SK-N-SH (cell line): ENCODE measurements at regions not wholly inside any gene's neighbourhood (a gene's known extent, or its start where the extent isn't known, plus 50 kb on each side); places are given as distances from the start of the nearest gene placed in this dataset.

Source experiments
- CTCF ChIA-PET: fragments of 300-600, 350-600 bp; formaldehyde crosslinking; extraction: SDS; loops from one replicate; lab custom pipeline; 2021; lab: Yijun Ruan, JAX
- POLR2A ChIA-PET: fragments of 350-600 bp; sonication (Branson Sonifier 250); formaldehyde crosslinking; extraction: SDS; loops from one replicate; lab custom pipeline; 2020; ENCODE audit warnings: antibody characterized with exemption, inconsistent platforms; lab: Yijun Ruan, JAX
- DNase-seq: peaks from one replicate; pipeline ENCODE4 v3.0.0; 2012
- H2AFZ ChIP-seq: fragments of 200-600 bp; sonication (generic); 2 replicates; pipeline ENCODE4 v1.8.1; 2016; ENCODE audit warnings: antibody characterized with exemption, mild to moderate bottlenecking, low read depth
- H3F3A ChIP-seq: fragments of 200-600 bp; sonication (generic); replicated peaks from 2 replicates; pipeline ENCODE3; 2016; ENCODE audit warnings: antibody characterized with exemption, mild to moderate bottlenecking; ENCODE audit not compliant: insufficient read depth
- H3K27ac ChIP-seq, 2 experiments: fragments of 200-500 bp in 1 of 2; fragments of 200-600 bp in 1 of 2; sonication (Bioruptor generic) in 1 of 2; sonication (generic), shearing (Covaris generic) in 1 of 2; 2 replicates each; pipeline versions ENCODE4 v1.5.1 to v1.6.1; 2014 to 2016; ENCODE audit warnings: low read depth in 2 of 2, inconsistent platforms in 1 of 2, low read length in 1 of 2, mild to moderate bottlenecking in 1 of 2, mixed read lengths in 1 of 2
- H3K27me3 ChIP-seq: fragments of 200-600 bp; sonication (generic), shearing (Covaris generic); 2 replicates; pipeline ENCODE4 v1.6.1; 2016; ENCODE audit warnings: mixed run types; ENCODE audit not compliant: insufficient read depth
- H3K36me3 ChIP-seq, 2 experiments: fragments of 200-500 bp in 1 of 2; fragments of 200-600 bp in 1 of 2; sonication (Bioruptor generic) in 1 of 2; sonication (generic) in 1 of 2; replicated peaks in 1 of 2; 2 replicates each; pipeline versions ENCODE3 to v1.5.1; 2014 to 2016; ENCODE audit warnings: low read length in 1 of 2, mild to moderate bottlenecking in 1 of 2; ENCODE audit not compliant: insufficient read depth in 2 of 2, control insufficient read depth in 1 of 2
- H3K4me1 ChIP-seq, 2 experiments: fragments of 200-500 bp in 1 of 2; fragments of 200-600 bp in 1 of 2; sonication (Bioruptor generic) in 1 of 2; sonication (generic), shearing (Covaris generic) in 1 of 2; 2 replicates each; pipeline versions ENCODE4 v1.5.1 to v1.6.1; 2014 to 2016; ENCODE audit warnings: low read depth in 1 of 2, low read length in 1 of 2, mixed run types in 1 of 2; ENCODE audit not compliant: insufficient read depth in 2 of 2, control insufficient read depth in 1 of 2
- H3K4me2 ChIP-seq: fragments of 200-600 bp; sonication (generic), shearing (Covaris generic); 2 replicates; pipeline ENCODE4 v1.6.1; 2017; ENCODE audit warnings: mixed run types
- H3K4me3 ChIP-seq, 2 experiments: fragments of 200-500 bp in 1 of 2; fragments of 200-600 bp in 1 of 2; sonication (Bioruptor generic) in 1 of 2; sonication (generic), shearing (Covaris generic) in 1 of 2; 2 replicates each; pipeline versions ENCODE4 v1.5.1 to v1.8.1; 2014 to 2016; ENCODE audit warnings: low read depth in 2 of 2, inconsistent platforms in 1 of 2, low read length in 1 of 2, mild to moderate bottlenecking in 1 of 2, mixed read lengths in 1 of 2, moderate library complexity in 1 of 2
- H3K79me2 ChIP-seq: fragments of 200-600 bp; sonication (generic); 2 replicates; pipeline ENCODE4 v1.8.1; 2017; ENCODE audit warnings: mild to moderate bottlenecking; ENCODE audit not compliant: insufficient read depth
- H3K9ac ChIP-seq: fragments of 200-600 bp; sonication (generic); 2 replicates; pipeline ENCODE4 v1.6.1; 2017; ENCODE audit warnings: mixed run types
- H3K9me2 ChIP-seq: fragments of 200-600 bp; sonication (generic); 2 replicates; pipeline ENCODE4 v1.6.1; 2017; ENCODE audit warnings: mixed run types
- H3K9me3 ChIP-seq: fragments of 200-600 bp; sonication (generic); 2 replicates; pipeline ENCODE4 v1.6.1; 2017; ENCODE audit warnings: mixed run types, mild to moderate bottlenecking, moderate library complexity
- H4K20me1 ChIP-seq: fragments of 200-600 bp; sonication (generic); 2 replicates; pipeline ENCODE4 v1.6.1; 2017; ENCODE audit warnings: mild to moderate bottlenecking, mixed run types; ENCODE audit not compliant: insufficient read depth
- CHD2 ChIP-seq: fragments of 150-350 bp; IDR thresholded peaks from 2 replicates; pipeline ENCODE4 v1.6.1; 2018; ENCODE audit warnings: low read length; ENCODE audit not compliant: partially characterized antibody
- CTCF ChIP-seq: fragments of 200-600 bp; sonication (generic); IDR thresholded peaks from 2 replicates; pipeline ENCODE4 v1.6.1; 2017; ENCODE audit warnings: antibody characterized with exemption, mild to moderate bottlenecking, moderate library complexity
- EP300 ChIP-seq, 2 experiments: IDR thresholded peaks; 2 replicates each; pipeline versions ENCODE4 v1.4.0 to v1.6.1; 2012; ENCODE audit warnings: borderline replicate concordance in 1 of 2, low read depth in 1 of 2, low read length in 1 of 2
- EZH2phosphoT487 ChIP-seq: fragments of 200-600 bp; sonication (generic); IDR thresholded peaks from 2 replicates; pipeline ENCODE4 v1.6.1; 2017; ENCODE audit warnings: low read depth, mixed run types, mild to moderate bottlenecking, antibody characterized with exemption, moderate library complexity, borderline replicate concordance
- FOXM1 ChIP-seq: IDR thresholded peaks from 2 replicates; pipeline ENCODE4 v1.4.0; 2012; ENCODE audit warnings: low read depth, mild to moderate bottlenecking
- IRF3 ChIP-seq: fragments of 150-350 bp; IDR thresholded peaks from 2 replicates; pipeline ENCODE4 v1.6.1; 2016; ENCODE audit warnings: mild to moderate bottlenecking, low read depth, low read length
- MEF2A ChIP-seq: IDR thresholded peaks from 2 replicates; pipeline ENCODE4 v1.4.0; 2012; ENCODE audit warnings: low read depth, borderline replicate concordance
- MXI1 ChIP-seq: IDR thresholded peaks from 2 replicates; pipeline ENCODE4 v1.6.1; 2012; ENCODE audit warnings: mild to moderate bottlenecking, low read depth, low read length, improper control_type of control experiment
- NRF1 ChIP-seq: IDR thresholded peaks from 2 replicates; pipeline ENCODE4 v1.6.1; 2012; ENCODE audit warnings: low read depth, mild to moderate bottlenecking, low read length
- PBX3 ChIP-seq: IDR thresholded peaks from 2 replicates; pipeline ENCODE4; 2012
- RCOR1 ChIP-seq: fragments of 150-350 bp; IDR thresholded peaks from 2 replicates; pipeline ENCODE4 v1.6.1; 2017; ENCODE audit warnings: antibody characterized with exemption, low read length
- RXRA ChIP-seq: IDR thresholded peaks from 2 replicates; pipeline ENCODE4 v1.4.0; 2012; ENCODE audit warnings: low read depth, mild to moderate bottlenecking, borderline replicate concordance
- SIN3A ChIP-seq: IDR thresholded peaks from 2 replicates; pipeline ENCODE4 v1.6.1; 2012; ENCODE audit warnings: low read depth, mild to moderate bottlenecking, low read length, moderate library complexity, borderline replicate concordance
- SMC3 ChIP-seq: IDR thresholded peaks from 2 replicates; pipeline ENCODE4 v1.6.1; 2012; ENCODE audit warnings: low read depth, low read length, improper control_type of control experiment
- TCF12 ChIP-seq: IDR thresholded peaks from 2 replicates; pipeline ENCODE4 v1.4.0; 2012
- TEAD4 ChIP-seq: IDR thresholded peaks from 2 replicates; pipeline ENCODE4 v1.4.0; 2012; ENCODE audit warnings: mild to moderate bottlenecking, borderline replicate concordance; ENCODE audit not compliant: insufficient read depth
- USF2 ChIP-seq: fragments of 150-350 bp; IDR thresholded peaks from 2 replicates; pipeline ENCODE4 v1.6.1; 2017; ENCODE audit warnings: antibody characterized with exemption, low read length, low read depth, borderline replicate concordance
- WGBS: methylation state at CpG from one replicate; pipeline ENCODE4 v1.1.6; 2017; ENCODE audit warnings: low lambda C conversion rate; 5-methylcytosine and 5-hydroxymethylcytosine counted together

GRCh38 chr4:187789078-187789477 is 206.5 kb upstream of the ZFP42 start:
- POLR2A ChIA-PET, result no interaction called here

More at GRCh38 chr4:187789078-187789477, 206.5 kb upstream of the ZFP42 start:
- Histone ChIP-seq H3K4me1 (no peaks in the 10 kb centered on the region), H3K9ac (no peak overlapping the region), H3F3A (no peaks in the 10 kb centered on the region), H3K36me3 (no peaks in the 10 kb centered on the region), H3K4me2 (no peak overlapping the region), H3K27me3 (no peaks in the 10 kb centered on the region), H4K20me1 (no peaks in the 10 kb centered on the region), H2AFZ (no peak overlapping the region), H3K9me2 (no peaks in the 10 kb centered on the region), H3K79me2 (no peaks in the 10 kb centered on the region), H3K9me3 (no peaks in the 10 kb centered on the region), H3K27ac (no peak overlapping the region), H3K4me3 (no peak overlapping the region)
- TF ChIP-seq MXI1, result no peak
- no peak for TF ChIP-seq CHD2
- no peak for TF ChIP-seq FOXM1
- no peak for TF ChIP-seq SIN3A
- TF ChIP-seq SMC3, result no peak
- no peak for TF ChIP-seq RXRA
- no peak for TF ChIP-seq IRF3
- no peak for TF ChIP-seq NRF1
- TF ChIP-seq RCOR1, result no peak
- no peak for TF ChIP-seq USF2
- no peak for TF ChIP-seq EZH2phosphoT487
- TF ChIP-seq PBX3, result no peak
- no peak for TF ChIP-seq TEAD4
- no peak for TF ChIP-seq TCF12
- no peak for TF ChIP-seq MEF2A
- TF ChIP-seq CTCF, result no peak
- no peak for TF ChIP-seq EP300 (IDR thresholded peaks at IDR 0.05; ENCODE audit: borderline replicate concordance in 1 of 2, low read depth in 1 of 2, low read length in 1 of 2)
- CTCF ChIA-PET, result no interaction called here
- 33% methylated on average over 5 of the region's 9 CpGs for WGBS
- DNase-seq, result no peak
